ENCODE measurements at regions not wholly inside any gene's neighbourhood (a gene's known extent, or its start where the extent isn't known, plus 50 kb on each side); places are given as distances from the start of the nearest gene placed in this dataset.
A peak's percentile ranks its signal among the peaks of the same experiment; 100 is the strongest.

GRCh38 chr1:209223791-209224190 lies 359.7 kb upstream of the CAMK1G start:
- intact Hi-C loops (cut with DNase I), result no loop called here
- no peak for DNase-seq

- intact Hi-C loops (cut with DNase I), result no loop called here
Measured at GRCh38 chr1:209224886-209225285, 358.6 kb upstream of the CAMK1G start.

GRCh38 chr1:209227171-209227570 lies 356.3 kb upstream of the CAMK1G start:
- intact Hi-C loops (cut with DNase I), result no loop called here

More at GRCh38 chr1:209224886-209225285, 358.6 kb upstream of the CAMK1G start:
- DNase-seq, result no peak

DNA sequence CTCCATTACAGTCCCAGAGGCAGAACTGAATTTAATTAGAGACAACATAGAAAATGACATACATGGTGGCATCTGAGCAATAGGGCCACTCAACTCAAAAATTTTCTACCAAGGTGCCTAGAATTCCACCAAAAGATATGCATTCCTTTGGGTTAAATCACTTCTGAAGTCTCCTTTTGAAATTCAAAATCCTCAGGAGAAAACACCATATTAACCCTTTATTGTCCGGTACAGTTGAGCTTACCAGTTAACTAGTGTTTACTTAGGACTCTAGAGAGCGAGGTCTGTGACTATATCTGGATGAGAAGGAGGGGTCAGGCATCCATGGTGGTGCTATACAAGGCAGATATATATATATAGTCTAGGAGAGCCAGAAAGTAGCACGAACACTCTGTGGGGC lies 355.6 kb upstream of the CAMK1G start:
- no peak for DNase-seq
- intact Hi-C loops (cut with DNase I), result no loop called here

More at GRCh38 chr1:209227171-209227570, 356.3 kb upstream of the CAMK1G start:
- DNase-seq, result no peak

DNA sequence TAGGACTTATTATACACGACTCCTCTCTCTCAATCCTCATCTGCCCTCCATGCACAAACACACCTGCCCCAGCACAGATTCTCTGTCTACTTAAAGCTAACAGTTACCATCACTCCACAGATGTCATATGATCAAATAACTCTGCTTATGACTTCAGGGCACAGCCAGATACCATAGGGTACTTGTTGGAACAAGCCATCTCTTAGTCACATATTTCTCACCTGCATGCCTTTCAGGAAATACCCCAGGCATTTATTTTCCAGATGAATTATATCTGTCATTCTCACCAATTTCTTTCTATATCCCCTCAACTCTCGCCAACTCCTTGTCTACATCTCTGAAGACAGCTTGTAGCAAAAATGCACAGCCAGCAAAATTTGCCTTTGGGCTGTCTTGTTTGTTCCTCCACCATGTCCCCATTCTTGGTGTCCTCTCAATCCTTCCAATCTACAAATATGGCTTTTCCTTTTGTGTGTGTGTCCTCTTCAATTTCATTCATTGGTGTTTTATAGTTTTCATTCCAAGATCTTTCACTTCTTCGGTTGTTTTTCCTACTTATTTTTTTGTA lies 353.9 kb upstream of the CAMK1G start:
- no peak for DNase-seq
- intact Hi-C loops (cut with DNase I), result no loop called here

DNA sequence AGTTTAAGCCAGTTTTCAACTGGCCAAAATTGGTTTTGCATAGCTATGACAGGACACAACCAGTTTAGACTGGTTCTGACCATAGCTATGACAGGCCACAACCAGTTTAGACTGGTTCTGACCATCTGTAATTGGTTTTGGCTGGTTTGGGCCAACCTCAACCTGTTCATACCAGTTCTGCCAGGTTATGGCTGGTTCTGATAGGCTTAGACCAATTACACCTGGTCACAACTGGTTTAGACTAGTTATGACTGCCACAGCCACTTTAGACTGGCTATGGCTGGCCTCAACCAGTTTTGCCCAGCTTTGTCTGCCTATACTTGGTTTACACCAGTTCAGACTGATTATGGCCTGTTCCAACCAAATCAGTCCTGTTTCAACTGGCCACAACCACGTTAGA lies 353.2 kb upstream of the CAMK1G start:
- DNase-seq, result no peak
- intact Hi-C loops (cut with DNase I), result no loop called here

DNA sequence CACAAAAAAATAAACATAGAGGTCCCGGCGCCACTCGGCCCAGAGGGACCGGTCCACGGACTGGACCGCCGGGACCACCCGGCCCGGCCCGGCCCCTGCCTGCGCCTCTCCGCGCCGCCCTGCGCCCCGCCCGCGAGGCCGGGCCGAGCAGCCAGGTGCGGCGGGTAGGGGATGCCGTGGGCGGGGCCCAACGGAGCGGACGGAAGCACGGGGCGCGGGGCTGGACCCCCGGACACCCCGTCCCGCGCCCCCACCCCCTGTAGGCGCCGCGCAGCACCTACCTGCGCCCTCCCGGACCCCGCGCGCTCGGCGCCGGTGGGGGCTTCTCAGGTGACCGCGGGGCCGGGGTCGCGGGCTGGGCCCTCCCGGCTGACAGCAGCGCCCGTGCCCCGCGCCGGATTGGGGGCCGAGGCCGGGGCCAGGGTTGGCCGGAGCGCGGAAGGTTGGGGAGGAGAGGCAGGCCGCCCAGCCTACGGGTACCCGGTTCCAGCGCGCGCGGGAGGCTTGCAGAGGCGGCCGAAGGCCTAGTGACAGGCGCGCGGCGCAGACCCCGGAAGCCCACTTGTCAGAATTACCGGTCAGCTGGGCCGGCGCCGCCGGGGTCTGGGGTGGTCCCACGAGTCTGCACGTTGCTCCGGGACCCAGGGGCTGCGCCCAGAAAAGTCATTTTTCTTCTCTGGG lies 351.9 kb upstream of the CAMK1G start:
- intact Hi-C loops (cut with DNase I), result no loop called here
- peak in 2 of 10 donors; percentile 72 to 78 for DNase-seq

GRCh38 chr1:209232197-209232596 lies 351.3 kb upstream of the CAMK1G start:
- peak in 1 of 10 donors; percentile 70 for DNase-seq
- intact Hi-C loops (cut with DNase I), result no loop called here

DNA sequence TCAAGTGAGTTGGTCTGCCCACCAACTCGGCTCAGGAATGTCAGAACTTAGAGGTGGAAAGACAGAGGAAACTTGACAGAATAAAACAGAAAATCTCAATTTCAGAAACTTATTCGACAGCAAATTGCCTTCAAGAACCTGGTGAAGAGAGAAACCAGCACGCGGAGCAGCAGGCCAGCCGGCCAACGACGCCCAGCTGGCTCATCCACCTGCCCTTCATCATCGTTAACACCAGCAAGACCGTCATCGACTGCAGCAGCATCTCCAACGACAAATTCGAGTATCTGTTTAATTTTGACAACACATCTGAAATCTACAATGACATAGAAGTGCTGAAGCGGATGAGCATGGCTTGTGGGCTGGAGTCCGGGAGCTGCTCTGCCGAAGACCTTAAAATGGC lies 350.8 kb upstream of the CAMK1G start:
- intact Hi-C loops (cut with DNase I), result no loop called here
- DNase-seq, result peak in 1 of 10 donors; percentile 55

GRCh38 chr1:209235166-209235565 lies 348.3 kb upstream of the CAMK1G start:
- intact Hi-C loops (cut with DNase I), result no loop called here
- no peak for DNase-seq

GRCh38 chr1:209238356-209238755 lies 345.2 kb upstream of the CAMK1G start:
- no peak for DNase-seq
- intact Hi-C loops (cut with DNase I), result no loop called here

- no peak for DNase-seq
- intact Hi-C loops (cut with DNase I), result no loop called here
Measured at GRCh38 chr1:209240351-209240750, 343.2 kb upstream of the CAMK1G start.

DNA sequence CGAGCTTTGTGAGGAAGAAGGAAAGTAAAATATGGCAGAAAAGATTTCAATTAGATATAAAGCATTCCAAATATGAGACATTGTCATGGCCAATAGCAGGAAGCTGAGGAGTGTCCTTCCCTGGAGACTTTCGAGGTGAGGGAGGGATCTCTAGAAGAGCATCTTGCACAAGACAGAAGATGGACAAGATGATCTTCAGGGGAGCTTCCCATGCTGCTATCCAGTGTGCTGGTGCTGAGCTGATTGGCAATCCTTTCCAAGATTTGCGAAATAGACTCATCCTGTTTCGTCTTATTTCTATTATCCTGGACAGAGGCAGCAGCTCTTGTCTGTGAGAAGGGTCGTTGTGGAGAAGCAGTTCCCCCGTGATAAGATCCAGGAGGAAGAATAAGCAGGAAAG lies 342.0 kb upstream of the CAMK1G start:
- DNase-seq, result no peak
- intact Hi-C loops (cut with DNase I), result no loop called here

DNA sequence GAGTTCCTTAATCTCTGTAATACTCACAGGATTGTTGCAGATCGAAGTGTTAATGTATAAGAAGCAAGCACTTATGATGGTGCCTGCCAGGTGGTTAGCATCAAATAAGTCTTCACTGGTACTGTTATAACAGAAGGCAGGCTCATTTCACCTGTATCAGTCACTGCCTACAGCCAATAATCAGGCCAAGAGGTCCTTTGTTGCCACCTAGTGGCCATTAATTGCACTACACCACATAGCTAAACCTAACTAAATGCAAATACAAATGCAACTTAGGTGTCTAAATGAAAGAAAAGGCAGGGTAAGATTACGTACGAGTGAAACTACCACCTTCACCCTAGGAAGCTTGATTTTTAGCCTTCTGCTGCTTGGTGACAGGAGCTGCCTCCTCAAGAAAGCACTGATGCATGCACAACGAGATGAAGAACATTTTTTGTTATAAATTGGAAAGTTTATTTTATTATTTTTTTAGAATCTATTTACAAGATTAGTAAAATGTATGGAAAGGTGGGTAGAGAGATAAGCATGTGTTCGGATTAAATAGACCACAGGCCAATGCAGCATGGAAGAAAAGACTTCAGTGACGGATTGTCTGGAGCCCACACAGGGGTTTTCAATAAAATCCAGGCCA lies 334.8 kb upstream of the CAMK1G start:
- DNase-seq, result peak in 4 of 10 donors; percentile 26 to 49 (median 46)
- intact Hi-C loops (cut with DNase I), result loop anchor here (2.0 kb wide), 1 partner anchor 46 kb away; no protein-coding TSS in a partner anchor

DNA sequence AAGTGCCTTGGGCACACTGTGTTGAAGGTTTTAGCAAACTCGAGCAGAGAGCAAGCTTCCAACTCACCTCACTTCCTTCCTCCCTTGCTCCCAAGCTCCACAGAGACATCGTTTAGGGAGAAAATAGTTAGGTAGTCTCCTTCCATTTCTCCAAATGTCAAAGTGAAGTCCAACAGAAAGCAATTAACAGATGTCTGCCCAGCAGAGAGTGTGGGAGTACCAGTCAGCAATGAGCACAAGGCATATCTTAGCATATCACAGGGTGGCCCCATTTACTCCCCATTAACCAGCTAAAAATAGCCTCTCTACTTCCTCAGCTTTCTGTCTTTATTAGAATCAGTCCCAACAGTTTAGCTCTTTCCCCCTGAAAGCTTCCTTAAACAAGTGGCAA lies 334.2 kb upstream of the CAMK1G start:
- DNase-seq, result no peak

GRCh38 chr1:209249785-209250440 lies 333.6 kb upstream of the CAMK1G start:
- no peak for DNase-seq
- intact Hi-C loops (cut with DNase I), result loop anchor here (2.0 kb wide), 1 partner anchor 47 kb away; no protein-coding TSS in a partner anchor

More for the DNA sequence above, 334.2 kb upstream of the CAMK1G start:
- intact Hi-C loops (cut with DNase I), result loop anchor here (2.0 kb wide), 1 partner anchor 46 kb away; no protein-coding TSS in a partner anchor

DNA sequence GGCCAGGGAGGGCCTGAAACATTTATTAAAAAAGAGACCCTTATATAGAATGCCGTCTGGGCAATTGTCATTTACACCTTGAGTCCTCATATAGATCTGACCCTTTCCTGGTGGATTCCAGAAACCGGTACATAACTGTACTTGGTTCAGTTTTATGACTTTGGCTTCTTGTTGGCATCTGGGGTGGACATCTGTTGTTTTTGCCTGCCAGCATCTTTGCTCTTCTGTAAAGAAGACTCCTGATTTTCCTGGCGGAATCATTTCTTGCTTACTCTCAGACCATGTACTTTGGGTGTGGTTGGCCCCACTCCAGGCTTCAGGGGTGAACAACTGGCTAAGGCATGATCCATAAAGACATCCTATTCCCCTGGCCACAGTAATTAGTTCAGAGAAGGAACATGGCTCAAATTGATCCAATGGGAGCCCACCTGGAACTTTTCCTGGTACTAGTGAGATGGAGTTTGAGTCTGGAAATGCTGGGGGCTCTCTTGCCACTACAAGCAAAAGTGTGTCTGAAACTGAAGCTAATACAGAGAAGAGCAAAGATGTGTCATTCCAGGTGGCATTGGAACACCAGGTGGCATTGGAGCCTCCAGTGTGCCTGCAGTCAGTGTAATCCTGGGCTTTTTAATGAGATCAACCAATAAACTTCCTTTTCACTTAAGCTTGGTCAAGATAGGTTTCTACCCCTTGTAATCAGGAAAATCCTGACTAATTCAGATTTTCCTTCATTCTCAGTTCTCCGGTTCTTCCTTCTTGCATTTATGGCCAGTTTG lies 332.5 kb upstream of the CAMK1G start:
- peak in 2 of 10 donors; percentile 50 to 76 for DNase-seq
- intact Hi-C loops (cut with DNase I), result no loop called here

GRCh38 chr1:209256766-209257350 lies 326.7 kb upstream of the CAMK1G start:
- peak in 1 of 10 donors; percentile 65 for DNase-seq
- intact Hi-C loops (cut with DNase I), result no loop called here

DNA sequence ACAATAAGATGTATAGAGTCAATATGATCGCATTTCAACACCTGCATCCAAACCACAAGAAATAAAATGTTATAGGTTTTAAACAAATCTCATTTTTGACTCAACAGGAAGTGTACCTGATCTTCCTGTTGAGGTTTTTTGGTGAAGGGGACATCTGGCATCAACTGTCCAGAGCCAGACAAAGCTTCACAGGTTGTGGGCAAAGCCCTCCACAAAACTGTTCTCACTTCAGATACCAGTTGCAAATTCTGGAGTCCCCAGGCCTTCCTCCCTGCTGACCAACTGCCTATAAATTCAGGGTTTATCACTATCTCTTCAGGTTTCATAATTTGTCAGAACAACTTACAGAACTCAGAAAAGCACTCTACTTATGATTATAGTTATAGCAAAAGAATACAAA lies 326.1 kb upstream of the CAMK1G start:
- DNase-seq, result no peak
- intact Hi-C loops (cut with DNase I), result no loop called here

DNA sequence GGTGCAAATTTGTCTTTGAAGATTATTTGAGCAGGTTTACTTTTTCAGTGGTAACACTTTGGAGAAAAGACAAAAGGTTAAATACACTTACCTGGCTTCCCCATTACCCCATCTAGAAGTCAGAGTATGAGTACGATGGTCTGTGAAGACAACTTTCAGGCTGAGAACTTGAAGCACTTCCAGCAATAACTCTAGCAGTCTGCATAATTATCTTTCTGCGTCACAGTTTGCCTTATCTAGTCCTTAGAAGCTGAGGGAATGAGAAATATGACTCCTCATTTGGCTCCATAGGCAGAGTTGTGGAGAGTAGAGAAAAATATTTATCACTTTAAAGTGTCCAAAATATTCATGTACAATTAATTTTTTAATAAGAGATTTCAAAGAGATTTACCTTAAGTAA lies 323.4 kb upstream of the CAMK1G start:
- DNase-seq, result no peak
- intact Hi-C loops (cut with DNase I), result no loop called here

All from posterior cingulate gyrus (tissue), 11 donors.